Lower leg skin (tissue), 3 donors: ENCODE measurements at regions not wholly inside any gene's neighbourhood (a gene's known extent, or its start where the extent isn't known, plus 50 kb on each side); places are given as distances from the start of the nearest gene placed in this dataset.

Experiments used
- CTCF ChIP-seq, 3 donors: fragments of 450-650 bp; IDR thresholded peaks; one replicate each; pipeline ENCODE4 v1.5.1; 2016; ENCODE audit warnings: antibody characterized with exemption in 3 of 3, mild to moderate bottlenecking in 3 of 3, moderate library complexity in 2 of 3
- POLR2A ChIP-seq, 2 donors: fragments of 450-650 bp; IDR thresholded peaks; one replicate each; pipeline ENCODE4 v1.6.1; 2016 to 2017; ENCODE audit warnings: antibody characterized with exemption in 2 of 2, mild to moderate bottlenecking in 1 of 2, moderate library complexity in 1 of 2

- TF ChIP-seq CTCF (IDR thresholded peaks at IDR 0.05) = no peak
- TF ChIP-seq POLR2A (IDR thresholded peaks at IDR 0.05) = no peak
Measured at GRCh38 chr17:77716289-77716926, 242.1 kb upstream of the TNRC6C start.
